Naive thymus-derived CD4-positive, alpha-beta T cell (primary cell): ENCODE measurements at regions not wholly inside any gene's neighbourhood (a gene's known extent, or its start where the extent isn't known, plus 50 kb on each side); places are given as distances from the start of the nearest gene placed in this dataset.

Source experiments
- ATAC-seq: fragments of 150-1000 bp; cut with Tn5 transposase; 2 replicates; pipeline ENCODE4 v1.10.0; 2021; ENCODE audit warnings: mild to moderate bottlenecking, moderate library complexity
- CTCF ChIA-PET: fragments of 350-600 bp; sonication (Branson Sonifier 250); formaldehyde crosslinking; loops from one replicate; lab custom pipeline; 2021; ENCODE audit warnings: antibody characterized with exemption; lab: Charles Lee
- POLR2A ChIA-PET: fragments of 350-600 bp; sonication (Branson Sonifier 250); formaldehyde crosslinking; loops from one replicate; lab custom pipeline; 2021; ENCODE audit warnings: antibody characterized with exemption, inconsistent platforms; lab: Charles Lee
- DNase-seq, 9 donors: peaks; one replicate each; pipeline versions ENCODE4 v3.0.0 to v3.0.0-alpha.2; 2020 to 2022; ENCODE audit warnings: mixed read lengths in 1 of 9
- H3K27ac ChIP-seq: one replicate; pipeline ENCODE4 v1.7.0; 2013; ENCODE audit warnings: mild to moderate bottlenecking, low read depth, low read length, moderate library complexity
- H3K27me3 ChIP-seq, 2 donors: one replicate each; pipeline ENCODE4 v1.7.0; 2013; ENCODE audit warnings: low read length in 2 of 2, mild to moderate bottlenecking in 2 of 2, moderate library complexity in 2 of 2; ENCODE audit not compliant: control insufficient read depth in 2 of 2, insufficient read depth in 2 of 2
- H3K36me3 ChIP-seq, 3 experiments: 1 replicate in 2 of 3; 2 replicates in 1 of 3; pipeline ENCODE4 v1.7.0; 2013; ENCODE audit warnings: low read length in 3 of 3, mild to moderate bottlenecking in 3 of 3, moderate library complexity in 1 of 3; ENCODE audit not compliant: insufficient read depth in 3 of 3, control insufficient read depth in 2 of 3
- H3K4me1 ChIP-seq, 2 donors: one replicate each; pipeline ENCODE4 v1.7.0; 2013; ENCODE audit warnings: low read length in 2 of 2, mild to moderate bottlenecking in 2 of 2, moderate library complexity in 1 of 2; ENCODE audit not compliant: control insufficient read depth in 2 of 2, insufficient read depth in 2 of 2
- H3K4me3 ChIP-seq: 2 replicates; pipeline ENCODE4 v1.7.0; 2013; ENCODE audit warnings: mild to moderate bottlenecking, low read length
- H3K9me3 ChIP-seq, 3 experiments: 1 replicate in 2 of 3; 2 replicates in 1 of 3; pipeline ENCODE4 v1.7.0; 2013; ENCODE audit warnings: low read length in 3 of 3; ENCODE audit not compliant: control insufficient read depth in 2 of 3
- H3K27ac Mint-ChIP-seq, 9 donors: one replicate each; pipeline ENCODE4 v1.8.0; 2020 to 2022; ENCODE audit warnings: mixed read lengths in 9 of 9, mild to moderate bottlenecking in 8 of 9, moderate library complexity in 5 of 9, inconsistent platforms in 2 of 9
- H3K27me3 Mint-ChIP-seq, 5 donors: one replicate each; pipeline ENCODE4 v1.8.0; 2021 to 2022; ENCODE audit warnings: mixed read lengths in 5 of 5, mild to moderate bottlenecking in 1 of 5
- H3K36me3 Mint-ChIP-seq, 5 donors: one replicate each; pipeline ENCODE4 v1.8.0; 2020 to 2022; ENCODE audit warnings: mixed read lengths in 5 of 5, mild to moderate bottlenecking in 3 of 5, inconsistent platforms in 1 of 5
- H3K4me1 Mint-ChIP-seq, 7 donors: one replicate each; pipeline ENCODE4 v1.8.0; 2020 to 2022; ENCODE audit warnings: mixed read lengths in 7 of 7, mild to moderate bottlenecking in 3 of 7, inconsistent platforms in 1 of 7
- H3K4me3 Mint-ChIP-seq, 10 donors: one replicate each; pipeline ENCODE4 v1.8.0; 2020 to 2022; ENCODE audit warnings: mild to moderate bottlenecking in 10 of 10, mixed read lengths in 10 of 10, moderate library complexity in 6 of 10, inconsistent platforms in 2 of 10
- H3K9me3 Mint-ChIP-seq, 11 donors: one replicate each; pipeline ENCODE4 v1.8.0; 2020 to 2022; ENCODE audit warnings: mixed read lengths in 11 of 11, mild to moderate bottlenecking in 4 of 11, inconsistent platforms in 1 of 11, moderate library complexity in 1 of 11
- intact Hi-C, 2 donors: fragments of 100-400 bp; cut with micrococcal nuclease; formaldehyde crosslinking; loops; one replicate each; pipeline ENCODE4 v1.15.1; 2023

DNA sequence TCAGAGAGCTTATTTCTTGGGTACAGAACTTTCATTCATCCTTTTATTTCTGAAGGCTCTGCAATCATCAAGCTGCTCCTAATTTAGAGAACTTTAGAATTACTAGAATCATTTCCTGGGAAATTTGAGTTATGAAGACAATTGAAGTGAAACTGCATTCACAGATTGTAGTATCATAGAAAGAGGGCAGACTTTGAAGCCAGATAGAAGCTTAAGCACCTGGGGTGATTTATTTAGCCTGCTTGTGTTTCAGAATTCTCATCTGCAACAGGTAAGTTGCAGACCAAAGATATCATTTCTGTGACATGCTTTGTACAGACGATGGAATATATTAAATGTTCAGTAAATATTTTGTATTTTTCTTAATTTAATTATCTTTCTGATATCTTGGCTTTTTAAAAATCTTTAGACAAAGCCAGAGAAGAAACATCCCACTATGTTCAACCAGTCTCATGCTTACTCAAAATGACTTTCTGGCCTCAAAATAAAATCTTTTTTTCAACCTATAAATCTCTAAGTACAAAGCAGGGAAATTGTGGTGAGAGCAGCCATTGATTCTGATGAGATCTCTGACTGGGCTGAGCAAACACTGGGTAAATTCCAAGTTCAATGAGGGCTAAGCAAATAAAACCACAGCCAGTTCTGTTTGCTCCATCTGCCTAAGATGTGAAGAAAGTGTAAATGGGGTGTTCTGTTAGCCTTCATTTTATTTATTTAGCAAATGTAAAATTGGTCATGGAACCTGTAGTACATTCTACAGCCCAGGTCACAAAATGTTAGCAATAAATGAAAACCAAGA lies 264.7 kb upstream of the CCNG1 start:
- H3K27me3 ChIP-seq = no peaks in the 10 kb centered on the region
- Mint-ChIP-seq H3K36me3 (peaks cover 0 to 2% (median 0%) of the 10 kb centered on the region in 5 donors), H3K9me3 (peaks cover 5 to 40% (median 17%) of the 10 kb centered on the region in 11 donors), H3K27ac (no peak overlapping the region), H3K4me1 (no peaks in the 10 kb centered on the region), H3K4me3 (no peak overlapping the region), H3K27me3 (no peaks in the 10 kb centered on the region)
- ATAC-seq = no peak
- H3K9me3 ChIP-seq = no peaks in the 10 kb centered on the region
- ChIA-PET POLR2A (no interaction called here), CTCF (no interaction called here)
- no peaks in the 10 kb centered on the region for H3K36me3 ChIP-seq
- DNase-seq = no peak
- no peak overlapping the region for H3K27ac ChIP-seq
- intact Hi-C loops = no loop called here
- H3K4me3 ChIP-seq = no peak overlapping the region
- H3K4me1 ChIP-seq = no peaks in the 10 kb centered on the region

- Histone ChIP-seq H3K27me3 (no peaks in the 10 kb centered on the region), H3K27ac (no peak overlapping the region), H3K4me1 (no peaks in the 10 kb centered on the region), H3K36me3 (no peaks in the 10 kb centered on the region), H3K9me3 (no peaks in the 10 kb centered on the region), H3K4me3 (no peak overlapping the region)
- peaks cover 0 to 20% (median 10%) of the 10 kb centered on the region in 11 donors for H3K9me3 Mint-ChIP-seq
- intact Hi-C loops = no loop called here
- DNase-seq (no peak), ATAC-seq (no peak)
- no peaks in the 10 kb centered on the region for H3K36me3 Mint-ChIP-seq
- peaks cover 0 to 7% (median 0%) of the 10 kb centered on the region in 5 donors for H3K27me3 Mint-ChIP-seq
- H3K27ac Mint-ChIP-seq = no peak overlapping the region
- H3K4me1 Mint-ChIP-seq = no peaks in the 10 kb centered on the region
- no peak overlapping the region for H3K4me3 Mint-ChIP-seq
- ChIA-PET CTCF (no interaction called here), POLR2A (no interaction called here)
Observed at GRCh38 chr5:163177971-163178370, 259.4 kb upstream of the CCNG1 start.

GRCh38 chr5:163185315-163185714 lies 252.1 kb upstream of the CCNG1 start:
- Histone ChIP-seq H3K27ac (no peak overlapping the region), H3K4me3 (no peak overlapping the region), H3K4me1 (no peaks in the 10 kb centered on the region), H3K27me3 (no peaks in the 10 kb centered on the region), H3K9me3 (no peaks in the 10 kb centered on the region), H3K36me3 (no peaks in the 10 kb centered on the region)
- no peak overlapping the region for H3K4me3 Mint-ChIP-seq
- H3K27ac Mint-ChIP-seq = no peak overlapping the region
- intact Hi-C loops = no loop called here
- no peaks in the 10 kb centered on the region for H3K4me1 Mint-ChIP-seq
- DNase-seq (no peak), ATAC-seq (no peak)
- peaks cover 0 to 21% (median 8%) of the 10 kb centered on the region in 11 donors for H3K9me3 Mint-ChIP-seq
- POLR2A ChIA-PET = no interaction called here
- H3K27me3 Mint-ChIP-seq = no peaks in the 10 kb centered on the region
- H3K36me3 Mint-ChIP-seq = no peaks in the 10 kb centered on the region
- CTCF ChIA-PET = no interaction called here

DNA sequence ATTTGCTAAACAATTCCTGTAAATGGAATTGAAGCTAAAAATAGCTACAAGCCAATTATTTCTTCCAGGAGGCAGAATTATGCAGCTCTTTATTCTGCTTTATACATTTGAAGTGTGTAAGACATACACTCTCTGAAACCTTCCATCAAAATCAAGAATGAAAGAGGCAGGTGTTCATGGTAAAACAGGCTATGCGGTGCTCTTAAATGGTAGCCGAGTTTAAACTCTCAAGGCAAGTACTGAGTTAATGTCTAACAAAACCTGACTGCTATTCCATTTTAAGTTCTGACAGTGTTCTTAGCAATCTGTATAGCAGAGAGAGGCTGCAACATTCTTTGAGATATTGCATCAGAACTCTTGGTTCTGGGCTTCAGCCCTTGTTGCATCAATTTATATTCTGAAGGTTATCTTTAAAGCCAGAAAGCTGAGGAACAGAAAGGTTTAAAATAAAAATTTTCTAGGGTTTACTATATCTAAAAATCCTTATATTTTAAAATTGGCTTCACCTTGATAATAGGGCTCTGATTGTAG lies 248.3 kb upstream of the CCNG1 start:
- ATAC-seq (no peak), DNase-seq (no peak)
- Histone ChIP-seq H3K9me3 (no peaks in the 10 kb centered on the region), H3K27ac (no peak overlapping the region), H3K27me3 (no peaks in the 10 kb centered on the region), H3K4me1 (no peaks in the 10 kb centered on the region), H3K4me3 (no peak overlapping the region), H3K36me3 (no peaks in the 10 kb centered on the region)
- no peak overlapping the region for H3K4me3 Mint-ChIP-seq
- ChIA-PET POLR2A (no interaction called here), CTCF (no interaction called here)
- H3K27ac Mint-ChIP-seq = no peak overlapping the region
- peaks cover 0 to 11% (median 2%) of the 10 kb centered on the region in 11 donors for H3K9me3 Mint-ChIP-seq
- intact Hi-C loops = no loop called here
- no peaks in the 10 kb centered on the region for H3K27me3 Mint-ChIP-seq
- no peaks in the 10 kb centered on the region for H3K4me1 Mint-ChIP-seq
- no peaks in the 10 kb centered on the region for H3K36me3 Mint-ChIP-seq

- CTCF ChIA-PET = no interaction called here
- intact Hi-C loops = no loop called here
Observed at GRCh38 chr5:163190283-163190682, 247.1 kb upstream of the CCNG1 start.

GRCh38 chr5:163190784-163191183 lies 246.6 kb upstream of the CCNG1 start:
- Mint-ChIP-seq H3K27ac (no peak overlapping the region), H3K27me3 (peaks cover 0 to 4% (median 0%) of the 10 kb centered on the region in 5 donors), H3K4me1 (no peaks in the 10 kb centered on the region), H3K9me3 (peaks cover 0 to 15% (median 5%) of the 10 kb centered on the region in 11 donors), H3K4me3 (no peak overlapping the region), H3K36me3 (no peaks in the 10 kb centered on the region)
- DNase-seq = no peak
- no peaks in the 10 kb centered on the region for H3K27me3 ChIP-seq
- no peak overlapping the region for H3K27ac ChIP-seq
- H3K4me3 ChIP-seq = no peak overlapping the region
- H3K9me3 ChIP-seq = no peaks in the 10 kb centered on the region
- CTCF ChIA-PET = no interaction called here
- H3K4me1 ChIP-seq = no peaks in the 10 kb centered on the region
- no peak for ATAC-seq
- intact Hi-C loops = no loop called here
- H3K36me3 ChIP-seq = no peaks in the 10 kb centered on the region
- POLR2A ChIA-PET = no interaction called here

More at GRCh38 chr5:163190283-163190682, 247.1 kb upstream of the CCNG1 start:
- Mint-ChIP-seq H3K27ac (no peak overlapping the region), H3K4me1 (no peaks in the 10 kb centered on the region), H3K27me3 (peaks cover 0 to 4% (median 0%) of the 10 kb centered on the region in 5 donors), H3K36me3 (no peaks in the 10 kb centered on the region), H3K9me3 (peaks cover 0 to 18% (median 5%) of the 10 kb centered on the region in 11 donors), H3K4me3 (no peak overlapping the region)
- H3K27me3 ChIP-seq = no peaks in the 10 kb centered on the region
- ATAC-seq (no peak), DNase-seq (no peak)
- H3K4me1 ChIP-seq = no peaks in the 10 kb centered on the region
- H3K9me3 ChIP-seq = no peaks in the 10 kb centered on the region
- no peak overlapping the region for H3K27ac ChIP-seq
- H3K36me3 ChIP-seq = no peaks in the 10 kb centered on the region
- H3K4me3 ChIP-seq = no peak overlapping the region
- POLR2A ChIA-PET = no interaction called here

- H3K9me3 Mint-ChIP-seq = peaks cover 0 to 10% (median 5%) of the 10 kb centered on the region in 11 donors
- H3K4me3 Mint-ChIP-seq = no peak overlapping the region
- POLR2A ChIA-PET = no interaction called here
- H3K27ac ChIP-seq = no peak overlapping the region
- DNase-seq (no peak), ATAC-seq (no peak)
- CTCF ChIA-PET = no interaction called here
- no peak overlapping the region for H3K27ac Mint-ChIP-seq
- H3K9me3 ChIP-seq = no peaks in the 10 kb centered on the region
- H3K36me3 Mint-ChIP-seq = no peaks in the 10 kb centered on the region
- no peak overlapping the region for H3K4me3 ChIP-seq
- intact Hi-C loops = no loop called here
- peaks cover 0 to 4% (median 0%) of the 10 kb centered on the region in 5 donors for H3K27me3 Mint-ChIP-seq
- no peaks in the 10 kb centered on the region for H3K36me3 ChIP-seq
- no peaks in the 10 kb centered on the region for H3K4me1 ChIP-seq
- H3K27me3 ChIP-seq = no peaks in the 10 kb centered on the region
- H3K4me1 Mint-ChIP-seq = no peaks in the 10 kb centered on the region
Observed at GRCh38 chr5:163193886-163194285, 243.5 kb upstream of the CCNG1 start.
